Central memory CD8-positive, alpha-beta T cell (primary cell): ENCODE measurements at regions not wholly inside any gene's neighbourhood (a gene's known extent, or its start where the extent isn't known, plus 50 kb on each side); places are given as distances from the start of the nearest gene placed in this dataset.

Experiments used
- ATAC-seq: fragments of 150-1000 bp; cut with Tn5 transposase; replicated peaks from 2 replicates; pipeline ENCODE4 v1.10.0; 2022; ENCODE audit warnings: mild to moderate bottlenecking, moderate FRiP score, moderate number of reproducible peaks; ENCODE audit not compliant: poor library complexity, severe bottlenecking; ENCODE audit errors: extremely low read depth
- DNase-seq, 2 donors: peaks; one replicate each; pipeline ENCODE4 v3.0.0; 2021; ENCODE audit warnings: low spot score in 2 of 2
- H3K27ac Mint-ChIP-seq: one replicate; pipeline ENCODE4 v1.8.0; 2022; ENCODE audit warnings: low read depth, mild to moderate bottlenecking, moderate library complexity, mixed read lengths
- H3K27me3 Mint-ChIP-seq: one replicate; pipeline ENCODE4 v1.8.0; 2022; ENCODE audit warnings: mixed read lengths
- H3K36me3 Mint-ChIP-seq: one replicate; pipeline ENCODE4 v1.8.0; 2022; ENCODE audit warnings: mild to moderate bottlenecking, moderate library complexity, mixed read lengths; ENCODE audit not compliant: insufficient read depth
- H3K4me1 Mint-ChIP-seq: one replicate; pipeline ENCODE4 v1.8.0; 2022; ENCODE audit warnings: mixed read lengths
- H3K4me3 Mint-ChIP-seq: one replicate; pipeline ENCODE4 v1.8.0; 2022; ENCODE audit warnings: mild to moderate bottlenecking, moderate library complexity, mixed read lengths
- H3K9me3 Mint-ChIP-seq: one replicate; pipeline ENCODE4 v1.8.0; 2022; ENCODE audit warnings: mixed read lengths

DNA sequence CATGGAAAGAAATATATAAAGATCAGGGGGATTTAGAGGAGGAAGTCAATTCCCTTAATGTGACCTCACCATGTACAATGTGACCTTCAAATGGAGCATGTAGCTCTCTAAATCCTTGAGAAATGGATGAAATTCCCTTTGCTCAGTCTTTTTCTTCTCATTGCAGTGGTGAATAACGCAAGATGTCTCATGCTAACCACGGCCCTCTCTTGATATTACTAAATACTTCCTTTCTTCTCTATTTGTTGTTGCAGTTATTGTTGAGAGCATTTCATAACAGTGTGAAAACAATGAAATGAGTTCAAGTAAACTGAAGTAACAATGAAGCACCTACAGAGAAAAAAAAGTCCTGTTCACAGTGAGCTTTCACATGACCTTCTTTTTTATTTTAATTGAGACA, 55.6 kb downstream of the ZNF281 start:
- H3K4me3 Mint-ChIP-seq, result no peak overlapping the region
- H3K4me1 Mint-ChIP-seq, result peaks cover 31% of the 10 kb centered on the region
- ATAC-seq (no peak), DNase-seq (no peak)
- H3K27ac Mint-ChIP-seq, result no peak overlapping the region
- H3K27me3 Mint-ChIP-seq, result no peaks in the 10 kb centered on the region
- H3K9me3 Mint-ChIP-seq, result no peaks in the 10 kb centered on the region
- H3K36me3 Mint-ChIP-seq, result peaks cover 2% of the 10 kb centered on the region

DNA sequence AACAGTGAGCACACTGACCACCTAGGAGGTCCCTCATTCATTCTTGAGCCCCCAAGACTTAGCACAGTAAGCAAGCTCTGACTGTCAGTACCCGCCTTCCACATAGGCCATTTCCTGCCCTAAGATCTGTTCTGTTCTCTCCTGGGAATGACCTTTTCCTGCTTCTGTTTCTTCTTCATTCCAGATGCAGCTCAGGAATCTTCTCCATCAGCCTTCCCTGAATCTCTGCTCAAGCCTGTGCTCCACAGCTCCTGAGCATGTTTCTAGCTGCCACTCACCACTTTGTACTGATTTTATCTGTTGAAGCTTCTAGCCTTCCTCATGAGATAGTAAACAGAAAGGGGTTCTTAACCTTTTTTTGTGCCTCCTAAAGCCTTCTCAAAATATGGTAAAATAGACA, 56.6 kb downstream of the ZNF281 start:
- ATAC-seq, result no peak
- H3K4me1 Mint-ChIP-seq, result peaks cover 31% of the 10 kb centered on the region
- peaks cover 2% of the 10 kb centered on the region for H3K36me3 Mint-ChIP-seq
- no peak for DNase-seq
- H3K27ac Mint-ChIP-seq, result no peak overlapping the region
- peak overlapping the region; percentile 54 for H3K4me3 Mint-ChIP-seq
- no peaks in the 10 kb centered on the region for H3K27me3 Mint-ChIP-seq
- no peaks in the 10 kb centered on the region for H3K9me3 Mint-ChIP-seq

- H3K4me1 Mint-ChIP-seq, result peaks cover 31% of the 10 kb centered on the region
- peak overlapping the region; percentile 58 for H3K27ac Mint-ChIP-seq
- H3K36me3 Mint-ChIP-seq, result peaks cover 2% of the 10 kb centered on the region
- no peak for DNase-seq
- H3K9me3 Mint-ChIP-seq, result no peaks in the 10 kb centered on the region
- peak overlapping the region; percentile 66 for H3K4me3 Mint-ChIP-seq
- peak; percentile 72 for ATAC-seq
- no peaks in the 10 kb centered on the region for H3K27me3 Mint-ChIP-seq
Observed at GRCh38 chr1:200351826-200352549, 57.8 kb downstream of the ZNF281 start.

- Mint-ChIP-seq H3K27me3 (no peaks in the 10 kb centered on the region), H3K4me1 (peaks cover 31% of the 10 kb centered on the region), H3K27ac (peak overlapping the region; percentile 58), H3K9me3 (no peaks in the 10 kb centered on the region), H3K4me3 (peak overlapping the region; percentile 66), H3K36me3 (peaks cover 2% of the 10 kb centered on the region)
- ATAC-seq, result no peak
- no peak for DNase-seq
Observed at GRCh38 chr1:200351425-200351824, 58.4 kb downstream of the ZNF281 start.

GRCh38 chr1:200346700-200347099, 63.1 kb downstream of the ZNF281 start:
- Mint-ChIP-seq H3K4me1 (peaks cover 6% of the 10 kb centered on the region), H3K4me3 (no peak overlapping the region), H3K27me3 (no peaks in the 10 kb centered on the region), H3K9me3 (no peaks in the 10 kb centered on the region), H3K36me3 (no peaks in the 10 kb centered on the region), H3K27ac (no peak overlapping the region)
- DNase-seq, result no peak
- no peak for ATAC-seq

- no peaks in the 10 kb centered on the region for H3K27me3 Mint-ChIP-seq
- H3K9me3 Mint-ChIP-seq, result no peaks in the 10 kb centered on the region
- H3K4me3 Mint-ChIP-seq, result no peak overlapping the region
- DNase-seq (no peak), ATAC-seq (no peak)
- no peaks in the 10 kb centered on the region for H3K36me3 Mint-ChIP-seq
- H3K4me1 Mint-ChIP-seq, result no peaks in the 10 kb centered on the region
- no peak overlapping the region for H3K27ac Mint-ChIP-seq
Observed at GRCh38 chr1:200345520-200345919, 64.3 kb downstream of the ZNF281 start.

GRCh38 chr1:200343874-200344273, 66.0 kb downstream of the ZNF281 start:
- Mint-ChIP-seq H3K36me3 (no peaks in the 10 kb centered on the region), H3K4me3 (no peak overlapping the region), H3K27me3 (no peaks in the 10 kb centered on the region), H3K9me3 (no peaks in the 10 kb centered on the region), H3K27ac (no peak overlapping the region), H3K4me1 (no peaks in the 10 kb centered on the region)
- DNase-seq (no peak), ATAC-seq (no peak)

GRCh38 chr1:200342511-200343311, 67.1 kb downstream of the ZNF281 start:
- Mint-ChIP-seq H3K4me1 (no peaks in the 10 kb centered on the region), H3K9me3 (no peaks in the 10 kb centered on the region), H3K4me3 (no peak overlapping the region), H3K27ac (no peak overlapping the region), H3K27me3 (no peaks in the 10 kb centered on the region), H3K36me3 (no peaks in the 10 kb centered on the region)
- no peak for ATAC-seq
- DNase-seq, result no peak

DNA sequence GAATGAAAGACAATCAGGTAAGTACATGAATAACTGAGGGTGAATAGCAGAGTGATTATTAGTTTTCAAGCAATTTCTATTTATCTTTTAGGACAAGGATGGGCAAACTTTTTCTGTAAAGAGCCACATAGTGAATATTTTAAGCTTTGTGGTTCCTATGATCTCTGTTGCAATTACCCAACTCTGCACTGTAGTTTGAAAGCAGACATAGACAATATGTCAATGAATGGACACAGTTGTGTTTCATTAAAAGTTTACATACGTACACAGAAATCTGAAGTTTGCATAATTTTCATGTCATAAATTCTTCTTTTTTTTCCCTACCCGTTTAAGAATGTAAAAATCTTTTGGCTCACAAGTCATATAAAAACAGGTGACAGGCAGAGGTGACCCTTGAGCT, 71.4 kb downstream of the ZNF281 start:
- Mint-ChIP-seq H3K4me1 (no peaks in the 10 kb centered on the region), H3K27me3 (no peaks in the 10 kb centered on the region), H3K36me3 (no peaks in the 10 kb centered on the region), H3K9me3 (no peaks in the 10 kb centered on the region), H3K27ac (no peak overlapping the region), H3K4me3 (no peak overlapping the region)
- ATAC-seq (no peak), DNase-seq (no peak)

- Mint-ChIP-seq H3K36me3 (no peaks in the 10 kb centered on the region), H3K9me3 (no peaks in the 10 kb centered on the region), H3K4me1 (no peaks in the 10 kb centered on the region), H3K27ac (no peak overlapping the region), H3K4me3 (no peak overlapping the region), H3K27me3 (no peaks in the 10 kb centered on the region)
- ATAC-seq, result no peak
- DNase-seq, result no peak
Observed at GRCh38 chr1:200337831-200338230, 72.0 kb downstream of the ZNF281 start.

GRCh38 chr1:200337410-200337809, 72.4 kb downstream of the ZNF281 start:
- H3K36me3 Mint-ChIP-seq, result no peaks in the 10 kb centered on the region
- H3K27ac Mint-ChIP-seq, result no peak overlapping the region
- DNase-seq (no peak), ATAC-seq (no peak)
- no peaks in the 10 kb centered on the region for H3K27me3 Mint-ChIP-seq
- H3K4me1 Mint-ChIP-seq, result no peaks in the 10 kb centered on the region
- no peaks in the 10 kb centered on the region for H3K9me3 Mint-ChIP-seq
- no peak overlapping the region for H3K4me3 Mint-ChIP-seq

GRCh38 chr1:200336901-200337391, 72.9 kb downstream of the ZNF281 start:
- Mint-ChIP-seq H3K9me3 (no peaks in the 10 kb centered on the region), H3K27ac (no peak overlapping the region), H3K36me3 (no peaks in the 10 kb centered on the region), H3K27me3 (no peaks in the 10 kb centered on the region), H3K4me3 (no peak overlapping the region), H3K4me1 (no peaks in the 10 kb centered on the region)
- DNase-seq (no peak), ATAC-seq (no peak)
